GM12878 (cell line): ENCODE measurements at regions not wholly inside any gene's neighbourhood (a gene's known extent, or its start where the extent isn't known, plus 50 kb on each side); places are given as distances from the start of the nearest gene placed in this dataset.

Experiments
- E4F1 ChIP-seq: fragments of 450-650 bp; IDR thresholded peaks from 2 replicates; pipeline ENCODE4 v1.6.1; 2018; ENCODE audit warnings: borderline replicate concordance, mild to moderate bottlenecking; ENCODE audit not compliant: partially characterized antibody
- IKZF1 ChIP-seq: fragments of 450-650 bp; conservative IDR thresholded peaks from 2 replicates; pipeline ENCODE4 v1.6.1; 2017; ENCODE audit warnings: antibody characterized with exemption, mild to moderate bottlenecking
- NFYA ChIP-seq: IDR thresholded peaks from 2 replicates; pipeline ENCODE4 v1.6.1; 2011; ENCODE audit warnings: low read depth, mild to moderate bottlenecking, low read length, improper control_type of control experiment, borderline replicate concordance
- PRDM15 ChIP-seq: fragments of 450-650 bp; formaldehyde crosslinking; IDR thresholded peaks from 2 replicates; pipeline ENCODE4 v1.4.0; 2020; ENCODE audit warnings: mild to moderate bottlenecking, moderate library complexity
- TF ChIP-seq, protein P1 (sequence below): fragments of 450-650 bp; IDR thresholded peaks from 2 replicates; pipeline ENCODE4 v1.6.1; 2014; ENCODE audit warnings: mild to moderate bottlenecking
- TF ChIP-seq, protein P2 (sequence below): IDR thresholded peaks from 2 replicates; pipeline ENCODE4 v1.6.1; 2011; ENCODE audit warnings: low read depth, mild to moderate bottlenecking, low read length, moderate library complexity, borderline replicate concordance; ENCODE audit errors: extremely low read depth

- TF ChIP-seq, protein P1, sequence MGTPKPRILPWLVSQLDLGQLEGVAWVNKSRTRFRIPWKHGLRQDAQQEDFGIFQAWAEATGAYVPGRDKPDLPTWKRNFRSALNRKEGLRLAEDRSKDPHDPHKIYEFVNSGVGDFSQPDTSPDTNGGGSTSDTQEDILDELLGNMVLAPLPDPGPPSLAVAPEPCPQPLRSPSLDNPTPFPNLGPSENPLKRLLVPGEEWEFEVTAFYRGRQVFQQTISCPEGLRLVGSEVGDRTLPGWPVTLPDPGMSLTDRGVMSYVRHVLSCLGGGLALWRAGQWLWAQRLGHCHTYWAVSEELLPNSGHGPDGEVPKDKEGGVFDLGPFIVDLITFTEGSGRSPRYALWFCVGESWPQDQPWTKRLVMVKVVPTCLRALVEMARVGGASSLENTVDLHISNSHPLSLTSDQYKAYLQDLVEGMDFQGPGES = no peak
- TF ChIP-seq NFYA = no peak
- no peak for TF ChIP-seq E4F1
- TF ChIP-seq IKZF1 = no peak
- TF ChIP-seq, protein P2, sequence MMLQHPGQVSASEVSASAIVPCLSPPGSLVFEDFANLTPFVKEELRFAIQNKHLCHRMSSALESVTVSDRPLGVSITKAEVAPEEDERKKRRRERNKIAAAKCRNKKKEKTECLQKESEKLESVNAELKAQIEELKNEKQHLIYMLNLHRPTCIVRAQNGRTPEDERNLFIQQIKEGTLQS = no peak
- TF ChIP-seq PRDM15 (CRISPR knock-in tag) = no peak
These were observed 121.1 kb upstream of the TEX13C start (continued) for GRCh38 chrX:125198546-125198945.
